ENCODE measurements at regions not wholly inside any gene's neighbourhood (a gene's known extent, or its start where the extent isn't known, plus 50 kb on each side); places are given as distances from the start of the nearest gene placed in this dataset.

- TF ChIP-seq CTCF (IDR thresholded peaks at IDR 0.05; ENCODE audit: poor library complexity), result no peak
- TF ChIP-seq EZH2 (IDR thresholded peaks at IDR 0.05; ENCODE audit: borderline replicate concordance), result no peak
These were observed 310.4 kb upstream of the ADARB2 start for GRCh38 chr10:2047679-2048078.
